ENCODE measurements at regions not wholly inside any gene's neighbourhood (a gene's known extent, or its start where the extent isn't known, plus 50 kb on each side); places are given as distances from the start of the nearest gene placed in this dataset.

- no peak overlapping the region for H3K4me3 ChIP-seq (ENCODE audit: low read length)
- no peak for DNase-seq (ENCODE audit: low read depth)
- no peak for TF ChIP-seq CTCF (conservative IDR thresholded peaks at IDR 0.05; ENCODE audit: low read length)
Observed at GRCh38 chr1:195946500-195946899, 661.7 kb downstream of the KCNT2 start.

DNA sequence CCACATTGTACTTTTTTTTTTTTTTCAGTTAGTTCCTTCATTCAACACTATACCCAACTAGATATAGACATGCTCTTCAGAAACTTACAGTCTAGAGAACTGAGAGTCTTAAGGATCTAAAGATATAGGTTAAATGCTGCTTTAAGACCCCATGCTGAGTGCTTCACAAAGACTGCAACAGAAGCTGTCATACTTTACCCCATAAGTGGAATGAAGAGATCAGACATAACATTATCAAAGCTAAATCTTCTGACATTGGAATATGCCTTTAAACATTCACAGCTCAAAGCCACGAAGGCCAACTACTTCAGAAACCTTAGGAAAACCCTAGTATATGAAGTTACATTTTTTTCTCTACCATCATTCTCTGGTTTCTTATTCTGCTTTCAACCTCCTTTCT is 666.4 kb downstream of the KCNT2 start:
- TF ChIP-seq CTCF (conservative IDR thresholded peaks at IDR 0.05; ENCODE audit: low read length): no peak
- DNase-seq (ENCODE audit: low read depth): no peak
- H3K4me3 ChIP-seq (ENCODE audit: low read length): no peak overlapping the region

GRCh38 chr1:195941314-195941713 is 666.9 kb downstream of the KCNT2 start:
- DNase-seq (ENCODE audit: low read depth): no peak
- no peak overlapping the region for H3K4me3 ChIP-seq (ENCODE audit: low read length)
- TF ChIP-seq CTCF (conservative IDR thresholded peaks at IDR 0.05; ENCODE audit: low read length): no peak

DNA sequence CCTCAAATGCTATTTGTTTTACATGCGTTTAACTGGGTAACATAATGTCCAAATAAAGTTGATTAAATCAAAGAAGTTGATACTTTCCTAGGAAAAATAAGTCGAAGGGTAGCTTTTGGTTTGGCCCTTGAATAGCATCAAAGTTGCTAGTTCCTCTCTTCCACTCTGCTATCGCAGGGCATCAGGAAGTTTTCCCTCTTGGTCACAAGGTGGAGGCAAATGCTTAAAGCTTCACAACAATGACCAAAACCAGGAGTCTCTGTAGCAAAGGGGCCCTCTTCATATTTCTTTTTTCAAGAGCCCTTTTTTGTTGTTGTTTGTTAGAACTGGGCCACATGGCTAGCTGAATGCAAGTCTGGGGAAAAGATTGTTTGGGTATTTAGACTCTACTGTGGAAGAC is 668.4 kb downstream of the KCNT2 start:
- TF ChIP-seq CTCF (conservative IDR thresholded peaks at IDR 0.05; ENCODE audit: low read length): no peak
- DNase-seq (ENCODE audit: low read depth): no peak
- H3K4me3 ChIP-seq (ENCODE audit: low read length): no peak overlapping the region

GRCh38 chr1:195934817-195935553 is 673.3 kb downstream of the KCNT2 start:
- DNase-seq (ENCODE audit: low read depth): no peak
- no peak overlapping the region for H3K4me3 ChIP-seq (ENCODE audit: low read length)
- no peak for TF ChIP-seq CTCF (conservative IDR thresholded peaks at IDR 0.05; ENCODE audit: low read length)

- H3K4me3 ChIP-seq (ENCODE audit: low read length): no peak overlapping the region
- TF ChIP-seq CTCF (conservative IDR thresholded peaks at IDR 0.05; ENCODE audit: low read length): no peak
- DNase-seq (ENCODE audit: low read depth): no peak
Observed at GRCh38 chr1:195933835-195934234, 674.4 kb downstream of the KCNT2 start.

- no peak for TF ChIP-seq CTCF (conservative IDR thresholded peaks at IDR 0.05; ENCODE audit: low read length)
- H3K4me3 ChIP-seq (ENCODE audit: low read length): no peak overlapping the region
- DNase-seq (ENCODE audit: low read depth): no peak
Observed at GRCh38 chr1:195915826-195916225, 692.4 kb downstream of the KCNT2 start.
